ENCODE measurements at regions not wholly inside any gene's neighbourhood (a gene's known extent, or its start where the extent isn't known, plus 50 kb on each side); places are given as distances from the start of the nearest gene placed in this dataset.

DNA sequence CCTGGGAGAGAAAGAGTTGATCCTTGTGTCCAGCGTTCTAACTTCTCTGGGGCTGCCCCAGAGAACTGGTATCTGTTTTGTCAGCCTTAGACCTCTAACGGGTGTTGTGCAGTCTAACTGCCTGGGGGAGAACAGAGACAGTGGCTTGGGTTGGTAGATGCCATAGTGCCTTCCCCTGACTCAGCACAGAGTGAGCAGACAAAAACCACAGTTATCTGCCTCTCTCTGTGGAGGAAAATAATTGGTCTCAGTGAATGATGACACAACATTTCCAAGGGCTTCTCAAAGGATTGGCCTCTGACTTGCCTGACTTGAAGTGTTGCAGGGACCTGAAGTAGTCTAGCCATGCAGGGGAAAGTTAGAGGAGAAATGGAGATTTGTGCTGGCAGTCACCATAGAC, 226.2 kb upstream of the MAN1A1 start:
- DNase-seq, result no peak

DNA sequence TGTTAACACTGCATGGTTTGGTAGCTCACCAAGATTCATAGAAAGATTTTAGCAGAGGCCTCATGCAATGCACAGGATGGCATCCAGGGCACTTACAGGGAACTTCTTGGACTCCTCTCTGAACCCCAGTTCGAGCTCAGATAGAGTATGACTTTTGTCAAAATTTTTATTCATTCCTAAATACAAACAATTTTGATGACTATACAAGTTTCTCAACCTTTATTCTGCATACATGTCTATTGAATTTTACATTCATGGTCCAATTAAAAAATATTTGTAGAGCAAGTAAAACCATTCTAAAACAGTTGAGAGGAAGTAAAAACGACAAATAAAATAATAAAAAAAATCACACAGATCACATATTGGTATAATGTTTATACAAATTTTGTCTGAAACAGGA, 219.0 kb upstream of the MAN1A1 start:
- no peak for DNase-seq

DNA sequence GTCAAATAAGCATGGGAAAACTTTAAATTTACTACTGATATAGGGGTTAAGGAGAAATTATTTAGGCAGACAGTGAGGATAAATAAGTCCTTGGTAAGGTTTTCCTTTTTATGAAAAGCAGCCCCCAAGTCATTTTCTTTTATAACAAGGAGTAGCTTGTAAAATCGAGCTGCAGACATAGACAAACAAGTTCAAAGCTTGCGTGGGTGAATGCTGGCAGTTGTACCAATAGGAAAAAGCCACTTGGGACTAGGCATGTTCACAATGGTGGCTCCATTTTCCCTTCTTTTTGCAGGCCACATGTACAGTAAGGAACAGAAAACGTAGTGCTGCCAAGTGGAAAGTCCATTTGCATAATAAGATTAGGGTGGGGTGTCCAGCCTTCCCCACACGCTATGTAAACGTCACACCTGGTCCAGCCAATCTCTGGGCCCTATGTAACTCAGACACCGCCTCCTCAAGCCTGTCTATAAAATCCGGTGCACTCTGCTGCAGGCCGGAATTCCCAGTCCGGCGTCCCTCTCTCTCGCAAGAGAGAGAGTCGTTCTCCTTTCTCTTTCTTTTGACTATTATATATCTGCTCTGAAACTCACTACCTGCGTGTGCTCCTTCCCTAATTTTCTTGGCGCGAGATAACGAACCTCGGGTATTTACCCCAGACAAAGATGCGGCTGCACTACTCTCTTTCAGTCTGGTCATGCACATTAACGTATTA, 217.1 kb upstream of the MAN1A1 start:
- no peak for DNase-seq

DNA sequence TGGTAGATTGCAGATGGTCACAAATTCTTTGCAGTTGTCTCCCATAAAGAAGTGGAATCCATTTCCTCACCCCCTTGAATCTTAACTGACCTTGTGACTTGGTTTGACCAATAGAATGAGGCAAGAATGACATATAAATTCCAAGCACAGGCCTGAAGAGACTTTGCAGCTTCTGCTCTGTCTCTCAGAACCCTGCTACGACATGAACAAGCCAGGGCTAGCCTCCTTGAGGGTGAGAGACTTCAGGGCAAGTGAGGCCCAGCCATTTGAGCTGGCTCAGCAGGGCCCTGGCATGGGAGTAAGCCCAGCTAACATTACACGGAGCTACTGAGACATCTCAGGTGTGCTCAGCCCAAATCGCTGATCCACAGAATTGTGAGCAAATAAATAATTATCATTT, 216.3 kb upstream of the MAN1A1 start:
- no peak for DNase-seq

DNA sequence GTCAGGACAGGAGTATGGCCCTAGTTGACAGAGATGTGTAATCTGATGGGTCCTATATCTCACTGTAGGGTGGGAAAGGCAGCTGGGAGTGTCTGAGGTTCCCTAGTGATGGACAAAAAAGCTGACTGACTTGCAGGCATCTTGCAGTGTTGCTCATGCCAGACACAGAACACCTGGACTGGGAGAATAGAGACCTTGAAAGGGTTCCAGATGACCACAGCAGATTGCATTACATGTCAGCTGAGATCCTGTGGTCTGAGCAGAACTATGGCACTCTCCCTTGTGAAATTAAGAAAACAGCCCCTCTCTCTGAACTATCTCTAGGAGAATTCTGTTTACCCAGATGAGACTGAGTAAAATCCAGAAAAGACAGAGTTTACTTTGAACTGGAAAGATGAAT, 212.6 kb upstream of the MAN1A1 start:
- DNase-seq, result no peak

DNA sequence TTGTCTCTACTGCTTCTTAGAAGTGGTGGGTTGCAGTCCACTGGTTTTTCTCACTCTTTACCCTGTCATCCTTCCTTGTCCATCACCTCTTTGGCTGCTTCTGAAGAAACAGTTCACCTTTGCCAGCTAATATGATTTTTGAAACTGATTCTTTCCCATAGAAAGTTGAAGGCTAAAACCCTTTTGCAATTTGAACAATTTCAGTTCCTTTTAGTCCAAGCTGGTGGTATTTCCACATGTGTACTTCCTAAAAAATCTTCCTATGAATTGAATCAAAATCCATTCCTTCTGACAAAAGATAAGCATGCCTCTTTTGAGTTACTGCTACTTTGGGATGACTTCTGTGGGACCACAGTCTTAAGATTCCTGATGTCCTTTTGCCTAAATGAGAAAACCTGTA, 210.0 kb upstream of the MAN1A1 start:
- no peak for DNase-seq

DNA sequence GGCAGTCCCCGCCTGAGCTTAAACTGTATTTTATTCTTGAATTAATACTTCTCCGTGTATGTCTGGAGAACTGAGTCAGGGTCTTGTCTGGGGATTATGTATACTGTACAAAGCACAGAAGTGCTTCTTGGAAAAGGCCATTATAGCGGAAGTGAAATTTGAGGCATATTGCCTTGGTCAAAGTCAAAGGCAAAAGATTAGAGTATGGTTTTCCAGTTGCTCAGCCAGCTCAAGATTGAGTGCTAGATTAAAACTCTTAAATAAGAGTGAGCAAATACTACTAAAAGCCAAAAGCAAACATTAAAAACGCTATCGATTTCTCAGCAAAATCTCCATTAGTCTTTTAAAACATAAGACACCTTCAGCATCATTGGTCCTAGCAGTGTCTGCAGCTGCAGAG, 207.7 kb upstream of the MAN1A1 start:
- no peak for DNase-seq

DNA sequence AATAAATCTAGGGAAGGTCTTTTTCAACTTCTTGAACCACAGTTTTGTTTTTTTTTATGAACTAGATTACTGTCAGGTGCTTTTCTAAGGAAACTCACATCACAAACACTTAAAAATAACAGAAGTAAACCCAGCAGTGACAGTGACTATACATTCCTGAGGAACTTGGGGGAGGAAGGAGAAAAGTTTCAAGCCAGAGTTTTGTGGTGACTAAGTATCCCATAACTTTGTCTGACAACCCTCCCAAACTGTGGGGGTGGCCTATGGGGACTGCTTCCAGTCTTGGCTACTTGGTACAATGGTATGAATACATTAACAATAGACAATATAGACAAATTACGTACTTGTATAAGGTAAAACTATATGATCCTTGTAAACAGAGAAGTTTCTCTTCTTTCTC, 202.5 kb upstream of the MAN1A1 start:
- DNase-seq, result no peak

DNA sequence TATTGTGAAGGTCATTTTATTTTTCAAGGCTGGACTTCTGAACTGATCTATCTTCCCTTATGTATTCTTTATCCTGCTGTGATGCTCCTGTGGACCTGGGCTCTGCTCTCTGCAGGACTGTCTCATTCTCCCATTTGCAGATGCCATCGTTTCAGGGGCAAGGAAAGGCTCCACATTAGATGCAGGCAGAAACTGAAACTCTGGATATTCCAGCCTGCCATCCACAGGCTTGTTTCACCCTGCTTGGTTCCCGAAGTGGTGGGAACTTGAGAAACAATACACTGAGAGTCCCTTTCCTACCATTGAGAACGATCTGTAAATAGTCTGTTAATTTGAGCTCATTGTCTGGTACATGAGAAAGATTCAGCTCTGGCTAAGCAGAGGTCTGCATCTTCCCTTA, 197.5 kb upstream of the MAN1A1 start:
- no peak for DNase-seq

DNA sequence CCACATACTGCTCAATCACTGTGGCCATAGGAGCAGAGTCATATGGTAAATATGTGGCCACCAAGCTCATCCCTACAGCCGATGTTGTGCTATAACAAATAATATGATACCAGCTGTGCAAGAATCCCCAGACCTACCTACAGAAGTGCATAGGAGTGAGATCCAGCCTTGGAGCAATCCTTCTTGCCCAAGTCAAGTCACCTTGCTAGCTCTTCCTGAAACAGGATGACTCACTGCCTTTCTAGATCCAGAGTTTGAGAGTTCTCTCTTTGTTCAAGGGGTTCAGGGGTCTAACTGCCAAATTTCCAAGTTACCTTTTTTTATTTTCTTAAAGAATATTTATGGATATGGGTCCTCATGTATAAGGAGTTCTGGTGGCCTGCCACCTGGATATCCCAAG, 195.7 kb upstream of the MAN1A1 start:
- no peak for DNase-seq

DNA sequence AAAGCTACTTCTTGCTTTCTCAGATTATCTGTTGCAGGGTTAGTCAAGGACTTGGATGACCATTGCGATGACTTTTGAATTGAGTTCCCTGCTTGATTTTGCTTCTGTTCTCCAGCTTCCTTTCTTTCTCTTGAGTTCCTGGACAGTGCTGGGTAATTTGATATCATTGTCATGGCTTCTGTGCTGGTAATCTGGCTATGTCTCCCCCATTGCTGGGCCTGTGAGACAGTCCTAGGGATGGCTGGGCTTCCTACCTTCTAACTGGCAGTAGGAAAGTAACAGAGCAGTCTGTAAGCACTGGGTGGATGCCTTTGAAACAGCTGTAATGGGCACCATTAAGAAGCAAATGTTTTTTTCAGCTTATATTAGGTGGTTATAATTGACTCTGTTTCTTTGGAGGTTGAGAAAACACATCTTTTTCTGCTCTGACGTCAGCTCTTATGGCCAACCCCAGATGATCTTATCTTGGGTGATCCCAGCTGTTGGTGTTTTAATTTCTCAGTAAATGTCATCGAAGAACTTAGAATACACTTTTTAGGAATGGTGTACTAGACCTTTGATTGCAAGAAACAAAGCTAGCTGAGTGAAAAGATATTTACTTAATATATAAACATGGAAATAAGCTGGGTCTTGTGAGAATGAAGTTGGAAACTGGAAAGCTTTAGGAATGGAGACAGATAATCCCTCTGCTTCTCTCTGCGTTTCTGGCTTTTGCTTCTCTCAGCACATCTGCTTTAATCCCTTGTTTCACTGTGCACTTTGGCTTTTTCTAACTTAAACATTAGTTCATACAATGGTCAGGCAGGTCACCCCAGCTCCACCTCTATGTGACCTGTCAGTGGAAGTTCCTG, 195.0 kb upstream of the MAN1A1 start:
- DNase-seq, result no peak

DNA sequence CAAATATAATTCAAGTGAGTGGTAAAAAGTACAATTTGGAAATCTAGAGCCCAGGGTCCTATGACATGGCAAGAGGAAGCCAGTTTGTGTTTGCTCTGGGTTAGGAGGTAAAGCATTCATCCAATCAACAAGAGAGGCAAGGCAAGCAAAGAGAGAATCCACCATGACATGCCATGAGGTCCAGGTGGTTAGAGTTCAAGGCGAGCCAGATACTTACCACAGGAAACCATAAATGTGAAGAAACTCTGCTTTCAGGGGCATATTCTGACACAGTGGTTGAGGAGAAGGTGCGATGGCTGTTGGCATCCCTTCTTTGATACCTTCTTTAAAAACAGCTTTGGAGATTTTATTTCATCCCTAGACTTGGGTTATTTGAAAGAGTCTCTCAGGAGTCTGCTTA, 193.8 kb upstream of the MAN1A1 start:
- no peak for DNase-seq

DNA sequence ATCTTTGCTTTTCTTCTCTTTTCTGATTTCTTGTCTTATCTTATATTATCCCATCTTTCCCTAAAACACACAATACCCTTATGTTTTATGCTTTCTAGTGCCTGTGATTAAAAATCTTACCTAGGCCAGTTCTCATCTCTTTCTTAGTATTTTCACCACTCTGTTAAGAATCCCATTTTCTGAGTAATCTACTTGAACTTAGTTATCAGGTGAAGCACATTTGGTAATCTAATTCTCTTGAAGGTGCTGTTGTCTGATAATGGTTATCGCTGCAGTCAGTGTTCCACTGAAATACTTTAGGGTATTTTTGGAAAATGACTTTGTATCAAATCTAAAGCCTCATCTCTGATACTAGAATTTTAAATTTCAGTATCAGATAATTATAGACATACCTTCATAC, 192.5 kb upstream of the MAN1A1 start:
- DNase-seq, result no peak

DNA sequence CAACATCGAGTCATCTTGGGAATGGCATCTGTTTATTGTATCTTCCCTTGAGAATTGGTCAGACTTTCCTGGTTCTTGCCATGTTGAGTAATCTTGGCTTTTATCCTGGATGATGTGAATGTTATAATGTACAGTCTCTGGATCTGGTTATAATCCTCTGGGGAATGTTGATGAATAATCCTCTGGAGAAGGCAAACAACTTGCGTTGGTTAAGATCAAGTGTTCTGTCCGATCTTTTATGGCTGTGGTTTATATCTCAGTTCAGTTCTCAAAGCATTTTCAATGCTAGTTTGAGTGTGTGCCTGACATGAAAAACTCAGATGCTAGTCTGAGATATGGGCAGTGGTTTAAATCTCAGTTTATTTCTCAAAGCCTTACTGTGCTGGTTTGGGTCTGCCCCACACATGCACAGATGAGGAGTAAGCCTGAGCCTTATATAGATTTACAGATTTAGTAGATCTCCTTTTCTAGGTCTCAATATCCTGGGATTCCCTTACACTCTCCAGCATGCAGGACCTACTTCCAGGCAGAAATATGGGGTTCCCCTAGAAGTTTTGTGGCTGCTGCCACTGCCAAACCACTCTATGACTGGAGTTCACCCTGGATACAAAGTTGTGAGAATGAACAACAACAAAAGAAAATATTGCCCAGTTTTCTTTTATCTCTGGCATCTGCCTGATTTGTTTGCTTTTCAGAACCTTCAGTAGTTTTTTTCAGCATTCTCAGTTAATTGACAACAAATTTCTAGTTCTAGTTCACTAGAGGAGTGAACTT, 191.8 kb upstream of the MAN1A1 start:
- DNase-seq, result no peak

DNA sequence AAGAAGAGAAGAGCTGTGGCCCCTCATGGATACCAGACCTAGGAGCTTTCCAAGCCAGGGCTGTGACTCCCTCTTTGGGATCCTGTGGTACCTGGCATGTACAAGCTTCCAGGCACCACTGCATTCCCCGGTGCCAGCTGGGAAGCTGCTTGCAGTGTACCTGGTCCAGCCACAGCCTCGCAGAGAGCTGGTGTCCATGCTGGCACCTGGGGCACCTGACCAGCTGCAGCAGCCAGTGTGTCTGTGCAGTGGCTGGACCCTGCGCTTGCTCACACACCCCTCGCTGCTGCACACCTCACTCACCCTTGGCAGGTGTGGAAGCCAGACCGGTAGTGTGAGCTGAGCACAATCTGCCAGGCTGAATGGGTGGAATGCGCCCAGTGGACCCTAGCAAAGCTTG, 190.9 kb upstream of the MAN1A1 start:
- no peak for DNase-seq

DNA sequence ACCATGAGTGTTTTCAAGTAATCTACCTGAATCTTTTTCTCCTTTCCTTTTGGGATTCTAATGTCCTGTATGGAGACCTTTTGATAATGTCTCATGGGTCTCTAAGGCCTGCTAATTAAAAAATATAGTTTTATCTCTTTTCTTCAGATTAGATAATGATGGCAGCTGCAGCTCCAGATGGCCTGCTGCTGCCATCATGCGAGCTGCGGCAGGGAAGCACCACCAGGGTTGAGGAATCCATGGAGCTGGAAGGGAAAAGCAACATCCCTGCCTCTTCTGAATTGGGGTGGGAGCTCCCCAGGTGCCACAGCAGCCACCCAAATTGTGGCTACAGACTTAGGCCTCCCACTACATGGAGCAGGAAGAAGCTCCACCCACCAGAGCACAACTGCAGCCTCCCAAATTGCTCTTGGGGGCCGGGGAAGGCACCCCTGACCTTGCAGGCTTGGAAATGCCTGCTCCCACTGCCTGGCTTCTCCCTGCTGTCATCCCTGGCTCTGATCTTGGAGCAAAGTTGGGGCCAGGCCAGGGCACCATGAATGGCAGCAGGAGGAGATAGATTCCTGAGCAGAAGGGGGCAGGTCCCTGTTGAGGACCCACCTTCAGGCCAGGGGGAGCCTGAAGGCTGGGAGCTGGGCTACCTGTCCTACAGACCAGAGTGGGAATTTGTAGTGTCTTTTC, 189.6 kb upstream of the MAN1A1 start:
- no peak for DNase-seq

DNA sequence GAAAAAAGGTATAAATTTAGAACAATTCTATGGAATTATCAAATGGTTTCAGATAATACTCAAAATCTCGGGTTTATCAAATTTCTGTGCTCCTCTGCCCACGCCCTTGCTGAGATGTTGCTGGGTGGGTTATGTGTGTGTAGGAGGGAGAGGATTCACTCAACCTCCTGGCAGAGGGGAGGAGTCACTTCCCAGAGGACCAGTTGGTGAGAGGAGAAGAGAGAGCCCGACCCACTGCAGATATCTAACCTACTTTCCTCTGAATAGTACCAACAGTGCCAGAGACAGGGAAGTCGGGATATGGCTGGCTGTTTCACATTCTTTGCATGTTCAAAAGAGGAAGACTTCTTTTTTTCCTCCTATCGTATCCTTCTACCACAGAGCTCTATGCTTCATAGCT, 187.1 kb upstream of the MAN1A1 start:
- DNase-seq, result no peak

DNA sequence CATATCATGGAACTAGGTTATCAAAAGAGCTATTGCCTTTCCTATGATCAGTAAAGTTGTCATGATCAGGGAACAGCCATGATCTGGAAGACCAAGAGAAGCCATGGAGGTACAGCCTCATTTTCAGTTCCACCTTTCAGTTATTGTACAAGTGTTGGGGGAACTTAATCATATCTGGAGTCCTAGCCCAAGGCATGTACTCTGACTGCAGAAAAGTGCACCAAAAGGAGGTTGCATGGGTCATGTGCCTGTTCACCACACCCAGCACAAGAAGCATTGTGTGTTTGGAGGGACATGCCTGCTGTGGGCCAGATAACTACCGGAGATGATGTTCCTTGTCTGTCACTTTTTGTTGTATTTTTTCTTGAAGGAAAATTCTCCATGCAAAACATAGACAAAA, 185.8 kb upstream of the MAN1A1 start:
- DNase-seq, result no peak

DNA sequence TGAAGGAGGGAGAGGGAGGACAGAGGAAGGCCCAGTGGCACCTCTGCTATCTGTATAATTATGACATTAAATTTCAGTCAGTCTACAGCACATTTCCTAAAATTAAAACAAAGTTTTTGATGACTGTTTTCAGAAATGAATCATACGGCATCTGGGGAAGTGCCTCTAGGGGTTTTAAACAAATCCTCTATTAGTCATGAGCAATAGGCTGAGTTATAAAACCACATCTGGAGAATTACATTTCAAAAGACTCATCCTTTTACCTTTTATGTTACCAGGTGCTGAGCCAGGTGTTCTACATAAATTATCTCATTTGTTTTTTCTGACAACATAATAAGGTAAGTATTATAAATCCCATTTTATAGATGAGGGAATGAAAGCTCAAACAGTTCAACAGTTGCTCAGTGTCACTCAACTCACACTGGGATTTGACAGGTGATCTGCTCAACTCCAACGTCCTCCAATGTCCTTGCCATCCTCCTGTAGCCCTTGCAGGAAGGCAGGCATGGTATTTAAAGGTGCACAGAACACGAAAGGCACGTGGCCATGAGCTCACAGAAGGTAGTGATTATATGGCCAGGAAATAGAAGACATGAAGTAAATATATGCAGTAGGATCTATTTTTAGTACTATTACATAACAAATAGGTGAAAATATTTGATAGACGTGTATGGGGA, 184.2 kb upstream of the MAN1A1 start:
- DNase-seq, result no peak

DNA sequence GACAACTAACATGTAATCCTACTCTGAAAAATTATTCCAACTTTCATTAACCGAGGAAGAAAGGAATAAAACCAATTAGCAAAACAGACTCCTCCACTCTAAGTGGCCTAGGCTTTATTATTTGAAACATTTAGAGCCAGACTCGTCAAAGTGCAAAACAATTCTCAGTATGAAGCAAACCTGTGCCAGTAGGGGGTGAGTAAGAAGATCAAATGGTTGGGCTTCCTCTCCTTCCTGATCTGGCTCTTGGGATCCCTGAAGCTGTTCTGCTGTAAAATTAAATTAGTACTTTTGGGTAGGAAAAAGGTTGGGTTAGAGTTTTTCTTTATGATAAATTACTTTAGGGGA, 177.6 kb upstream of the MAN1A1 start:
- no peak for DNase-seq

DNA sequence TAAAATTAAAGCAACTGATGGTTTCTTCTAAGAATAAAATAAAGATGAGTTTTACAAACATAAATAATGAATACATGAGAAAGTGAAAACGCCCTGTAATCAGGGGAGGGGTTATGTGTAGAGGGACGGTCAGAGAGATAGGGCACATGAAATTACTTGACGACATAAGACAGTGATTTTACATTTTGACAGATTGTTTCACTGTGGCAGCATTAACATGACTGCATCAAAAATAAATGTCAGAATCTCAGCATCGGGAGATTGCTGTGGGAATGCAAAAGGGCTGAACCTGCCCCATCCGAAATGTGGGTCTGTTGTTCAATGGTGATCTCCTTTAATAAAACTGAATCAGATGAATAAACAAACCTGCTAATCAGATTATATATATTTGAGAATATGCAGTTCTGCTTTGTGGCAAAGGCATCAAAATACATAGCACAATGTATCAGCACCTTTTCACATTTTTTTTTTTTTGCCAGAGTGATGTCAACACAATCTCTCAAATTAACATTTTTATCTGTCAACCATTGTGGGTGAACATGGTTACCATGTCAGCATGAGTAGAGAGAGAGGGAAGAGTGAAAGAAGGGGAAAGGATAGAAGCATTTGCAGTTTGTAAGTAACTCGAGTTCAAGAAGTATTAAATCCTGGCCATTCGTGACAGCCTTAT, 177.1 kb upstream of the MAN1A1 start:
- DNase-seq, result no peak

DNA sequence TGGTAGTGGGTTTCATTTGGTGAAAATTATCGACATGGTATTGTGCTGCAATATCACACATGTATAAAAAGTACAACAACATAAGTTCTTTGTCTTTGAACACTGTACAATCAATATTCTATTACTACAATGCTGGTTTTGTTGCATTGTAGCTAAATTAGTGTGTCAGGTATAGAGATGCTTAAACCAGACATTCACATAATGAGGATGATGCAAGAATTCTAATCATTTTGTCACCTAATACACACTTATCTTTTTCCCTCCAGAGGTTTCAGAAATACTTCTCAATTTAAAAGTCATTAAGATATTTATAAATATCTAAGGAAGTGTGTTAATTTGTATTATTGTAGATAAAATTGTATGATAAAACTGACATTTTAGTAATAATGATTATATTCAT, 174.8 kb upstream of the MAN1A1 start:
- DNase-seq, result no peak

Data from NCI-H2107 (cell line).